DMS 273 (cell line): ENCODE measurements at regions not wholly inside any gene's neighbourhood (a gene's known extent, or its start where the extent isn't known, plus 50 kb on each side); places are given as distances from the start of the nearest gene placed in this dataset.

Source experiments
- DNase-seq: peaks from one replicate; lab custom pipeline; 2025; ENCODE audit not compliant: unreplicated experiment; lab: John Stamatoyannopoulos, UW

DNA sequence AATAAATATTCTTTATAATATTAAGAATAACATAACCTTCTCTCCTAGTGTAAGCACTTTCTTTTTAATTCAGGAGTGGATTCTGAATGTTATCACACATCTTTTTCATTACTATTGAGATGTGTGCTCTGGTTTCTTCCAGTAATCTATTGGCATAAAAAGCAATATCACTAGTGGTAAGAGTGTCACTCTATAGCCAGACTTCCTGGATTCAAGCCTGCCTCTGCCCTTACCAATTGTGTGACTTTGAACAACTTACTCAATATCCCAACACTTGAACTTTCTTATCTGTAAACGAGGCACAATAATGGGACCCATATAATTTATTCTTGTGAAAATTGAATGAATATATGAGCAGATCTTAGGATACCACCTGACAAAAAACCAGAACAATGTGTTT is 71.0 kb downstream of the SEM1 start:
- DNase-seq = no peak

DNA sequence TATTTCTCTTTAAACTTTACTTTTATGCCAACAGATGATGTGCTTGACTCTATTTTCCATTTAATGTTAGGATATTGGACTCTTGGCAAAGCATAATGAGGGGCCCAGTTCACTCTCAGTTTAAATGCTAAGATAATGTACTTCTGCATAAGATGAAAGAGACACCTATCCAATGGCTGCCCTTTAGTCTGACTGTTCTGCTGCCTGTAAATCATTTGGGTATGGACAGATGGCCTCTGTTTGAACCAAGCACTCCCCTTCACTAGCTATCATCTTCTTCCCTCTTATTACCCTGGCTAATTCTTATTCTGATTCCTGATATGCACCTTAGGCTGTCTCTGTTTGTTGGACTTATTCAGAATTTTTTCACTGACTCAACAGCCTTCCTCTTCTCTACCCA is 72.1 kb downstream of the SEM1 start:
- DNase-seq = no peak

DNA sequence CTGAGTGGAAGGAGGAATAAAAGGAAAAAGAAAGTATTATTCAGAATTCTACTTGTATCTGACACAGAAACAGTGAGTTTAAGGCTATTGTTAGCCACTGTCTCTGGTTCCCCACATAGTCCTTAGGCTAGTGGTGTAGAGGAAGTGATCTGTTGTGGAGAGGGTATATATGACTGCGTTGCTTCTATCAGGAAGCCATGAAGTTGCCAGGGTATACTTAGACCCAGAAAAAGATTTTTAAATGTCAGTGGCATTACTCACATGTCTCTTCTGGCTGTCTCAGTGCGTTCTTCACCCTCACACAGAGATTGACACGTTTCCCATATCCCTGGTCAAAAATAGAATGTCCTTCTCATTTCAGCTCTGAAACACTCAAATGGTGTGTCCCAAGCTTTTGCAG is 72.7 kb downstream of the SEM1 start:
- DNase-seq = no peak

DNA sequence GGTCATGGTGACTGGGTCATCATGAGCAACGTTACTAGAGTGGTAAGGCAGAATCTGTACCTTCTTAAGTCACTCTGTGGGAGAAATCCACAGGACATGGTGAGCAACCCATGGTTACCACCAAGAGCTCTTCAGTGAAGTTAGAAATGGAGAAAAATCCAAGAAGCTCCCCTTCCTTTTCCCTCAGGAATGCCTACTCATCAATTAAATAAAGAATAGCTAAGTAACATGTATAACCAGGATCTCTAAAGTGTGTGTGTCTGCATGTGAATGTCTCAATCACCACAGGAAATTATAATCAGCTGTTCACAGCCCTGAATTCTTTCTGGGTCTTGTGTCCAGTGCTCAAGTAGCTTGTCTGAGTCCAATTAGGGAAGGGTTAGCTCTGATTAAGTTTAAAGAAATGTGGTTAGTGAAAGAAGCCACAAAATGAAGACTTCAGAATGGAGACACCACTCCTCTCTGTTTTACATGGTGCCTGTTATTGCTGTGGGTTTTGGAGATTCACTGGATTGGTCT is 73.2 kb downstream of the SEM1 start:
- no peak for DNase-seq

DNA sequence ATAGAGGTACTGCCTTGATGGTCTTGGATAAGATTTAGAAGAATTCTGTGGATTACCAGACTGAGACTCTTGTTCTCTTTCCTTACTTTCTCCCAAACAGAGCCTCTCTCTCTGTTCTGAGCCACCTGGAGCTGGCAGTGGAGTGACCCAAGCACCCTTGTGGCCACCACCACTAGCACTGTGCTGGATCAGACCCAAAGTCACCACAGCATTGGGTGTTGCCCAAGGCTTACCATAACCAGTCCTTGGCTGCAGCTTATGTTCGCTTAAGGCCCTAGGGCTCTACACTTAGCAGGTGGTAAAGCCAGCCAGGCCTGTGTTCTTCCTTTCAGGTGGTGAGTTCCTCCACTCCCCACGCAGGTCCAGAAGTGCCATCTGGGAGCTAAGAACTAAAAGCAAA is 79.8 kb downstream of the SEM1 start:
- no peak for DNase-seq

DNA sequence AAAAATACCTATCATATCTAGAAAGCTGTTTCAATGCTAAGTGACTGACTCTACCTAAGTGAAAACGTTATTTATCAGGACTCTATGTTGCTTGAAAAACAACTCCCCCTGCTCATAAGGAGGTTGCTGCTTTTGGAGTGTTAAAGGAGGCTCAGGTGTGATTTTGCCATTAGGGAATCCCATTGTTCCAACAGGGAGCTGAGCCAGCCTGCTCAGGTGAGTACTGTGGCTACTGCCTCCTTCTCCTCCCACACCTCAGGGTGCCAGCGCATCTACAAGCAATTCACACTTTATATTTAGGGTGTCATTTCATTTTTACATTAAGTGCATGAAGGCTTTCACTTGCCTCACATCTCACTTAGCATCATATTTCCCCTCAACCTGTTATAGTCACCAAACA is 84.7 kb downstream of the SEM1 start:
- no peak for DNase-seq

DNA sequence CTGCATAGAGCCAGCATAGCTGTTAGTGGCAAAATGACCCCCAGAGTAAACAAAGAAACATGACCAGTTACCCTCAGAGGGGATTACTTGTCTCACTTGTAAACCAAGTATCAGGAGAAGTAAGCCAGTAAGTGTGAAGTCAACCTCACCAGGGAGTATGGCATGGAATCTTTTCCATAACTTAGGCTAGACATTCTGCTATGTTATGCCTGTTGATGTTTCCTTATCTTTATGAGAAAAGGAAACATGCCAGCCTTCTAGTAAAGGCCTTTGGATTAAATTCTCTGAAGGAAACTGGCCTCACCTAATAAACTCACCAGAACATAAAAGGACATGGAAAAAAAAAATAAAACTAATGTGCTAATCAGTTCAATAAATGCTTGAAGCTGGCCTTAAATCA is 87.7 kb downstream of the SEM1 start:
- DNase-seq = no peak

DNA sequence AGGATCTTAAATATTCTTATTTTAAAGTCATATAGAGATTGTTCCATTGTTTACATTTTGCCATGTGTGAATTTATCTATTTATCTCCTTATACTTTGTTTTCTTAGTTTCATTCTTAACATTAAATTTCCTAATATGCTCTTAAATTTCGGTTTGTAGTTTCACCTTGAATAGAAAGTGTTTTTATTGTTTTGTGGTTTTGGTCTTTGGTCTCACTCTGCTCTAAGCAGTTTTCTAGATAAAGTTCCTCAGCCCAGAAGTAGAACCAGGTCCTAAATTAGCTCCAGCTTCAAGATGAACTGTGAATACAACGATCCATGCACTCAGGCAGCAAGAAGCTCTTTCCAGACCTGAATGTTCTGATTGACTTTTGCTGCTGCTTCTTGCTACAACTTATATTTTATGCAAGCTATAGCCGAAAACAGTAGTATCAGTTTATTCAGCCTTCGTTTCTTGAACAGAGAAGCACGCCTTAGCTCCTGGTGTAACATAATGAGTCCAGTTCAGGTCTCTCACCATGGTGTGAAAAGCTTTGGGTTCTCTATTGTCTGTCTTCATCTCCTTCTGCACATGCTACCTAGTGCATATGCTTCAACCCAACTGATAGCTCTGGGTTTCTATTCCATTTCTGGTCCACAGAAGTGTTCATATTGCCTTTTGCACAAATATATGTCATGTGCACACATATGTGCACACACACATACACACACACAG is 95.3 kb downstream of the SEM1 start:
- no peak for DNase-seq

DNA sequence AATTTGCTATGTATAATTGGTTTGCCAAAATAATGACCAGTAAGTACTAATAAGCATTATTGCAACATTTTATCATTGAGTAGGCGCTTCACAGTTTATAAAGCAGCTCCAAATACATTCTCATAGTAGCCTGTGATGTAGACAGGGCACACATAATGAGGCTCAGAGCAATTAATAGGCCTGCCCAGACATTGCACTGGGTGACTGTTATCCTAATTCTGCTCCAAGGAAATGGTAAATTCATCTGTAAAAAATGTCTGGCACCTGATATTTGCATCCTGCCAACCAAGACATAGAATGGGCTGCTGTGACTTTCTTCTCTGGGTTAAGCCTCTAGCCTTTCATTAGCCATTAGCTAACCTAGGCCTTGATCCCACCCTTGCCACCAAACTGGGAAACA is 97.6 kb downstream of the SEM1 start:
- no peak for DNase-seq

DNA sequence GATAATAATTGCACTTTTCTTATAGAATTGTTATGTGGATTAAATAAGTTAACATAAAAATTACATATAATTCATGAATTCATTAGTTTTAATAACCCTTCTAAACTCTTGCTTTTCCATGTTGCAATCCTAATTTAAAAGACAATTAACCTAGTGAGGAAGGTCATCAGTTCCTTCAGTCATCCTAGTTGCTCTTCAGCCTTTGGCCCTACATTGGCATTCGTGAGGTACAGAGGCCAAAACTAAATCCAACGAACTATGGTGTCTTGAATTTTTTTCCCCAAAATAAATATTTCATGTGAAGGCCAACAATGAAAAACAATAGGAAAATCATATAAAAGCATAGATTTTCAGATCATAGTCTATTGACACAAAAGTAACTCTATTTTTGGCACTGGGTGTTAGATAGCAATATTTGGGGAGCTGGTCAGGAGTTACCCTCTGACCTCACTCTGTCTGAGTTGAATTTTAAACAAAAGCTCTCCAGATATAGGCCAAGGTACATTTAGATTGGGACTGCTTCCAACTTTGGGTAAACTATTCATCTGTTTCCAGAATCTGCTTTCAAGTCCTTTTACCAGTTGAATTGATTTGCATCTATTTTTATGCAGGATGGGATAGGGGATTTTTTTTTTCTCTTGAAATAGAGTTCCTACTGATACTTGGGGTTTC is 104.5 kb downstream of the SEM1 start:
- DNase-seq = peak; percentile 21

DNA sequence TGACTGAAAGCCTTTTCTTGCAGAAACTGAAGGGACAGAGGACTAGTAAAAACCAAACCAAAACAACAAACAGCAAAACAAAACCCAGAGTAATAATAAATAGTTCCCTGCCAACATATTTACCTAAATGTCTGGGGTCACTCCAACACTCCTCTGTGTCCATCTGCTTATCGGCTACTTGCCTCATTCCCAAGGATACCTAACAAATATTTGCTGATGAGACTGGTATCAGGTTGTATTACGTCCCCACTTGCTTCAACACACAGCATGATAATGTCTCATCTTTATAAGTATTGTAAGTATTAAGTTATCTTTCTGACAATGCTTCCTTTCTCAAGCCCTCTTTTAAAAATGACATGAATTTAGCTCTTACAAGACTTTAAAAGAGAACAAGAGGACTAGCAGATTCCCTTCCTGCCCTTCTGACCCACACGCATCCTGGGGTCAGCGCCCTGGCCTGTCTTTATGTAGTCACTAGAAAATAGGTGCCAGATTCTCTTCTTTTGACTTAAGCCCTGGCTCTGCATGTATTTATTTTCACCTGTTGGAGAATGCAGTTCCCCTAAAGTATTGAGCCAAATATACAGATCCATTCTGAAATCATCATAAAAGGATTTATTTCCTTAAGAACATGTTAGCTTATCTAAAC is 110.2 kb downstream of the SEM1 start:
- no peak for DNase-seq

DNA sequence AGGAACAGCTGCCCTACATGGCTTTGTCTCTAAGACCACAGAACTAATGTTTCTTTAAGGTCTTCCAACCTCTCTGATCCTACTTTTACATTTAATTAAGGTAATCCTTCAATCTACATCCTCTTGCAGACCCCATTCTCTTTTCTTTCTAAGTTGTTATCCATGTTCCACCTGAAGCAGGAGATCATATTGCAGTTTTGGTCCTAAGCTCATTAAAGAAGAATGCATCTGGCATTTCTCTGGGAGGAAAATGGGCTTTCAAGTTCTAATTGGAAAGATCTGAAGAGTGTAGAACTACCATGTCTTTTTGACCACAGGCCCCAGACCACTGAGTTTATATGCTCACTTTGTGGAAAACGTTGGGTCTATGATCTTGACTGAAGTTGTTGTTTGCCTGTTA is 111.2 kb downstream of the SEM1 start:
- DNase-seq = peak; percentile 17

DNA sequence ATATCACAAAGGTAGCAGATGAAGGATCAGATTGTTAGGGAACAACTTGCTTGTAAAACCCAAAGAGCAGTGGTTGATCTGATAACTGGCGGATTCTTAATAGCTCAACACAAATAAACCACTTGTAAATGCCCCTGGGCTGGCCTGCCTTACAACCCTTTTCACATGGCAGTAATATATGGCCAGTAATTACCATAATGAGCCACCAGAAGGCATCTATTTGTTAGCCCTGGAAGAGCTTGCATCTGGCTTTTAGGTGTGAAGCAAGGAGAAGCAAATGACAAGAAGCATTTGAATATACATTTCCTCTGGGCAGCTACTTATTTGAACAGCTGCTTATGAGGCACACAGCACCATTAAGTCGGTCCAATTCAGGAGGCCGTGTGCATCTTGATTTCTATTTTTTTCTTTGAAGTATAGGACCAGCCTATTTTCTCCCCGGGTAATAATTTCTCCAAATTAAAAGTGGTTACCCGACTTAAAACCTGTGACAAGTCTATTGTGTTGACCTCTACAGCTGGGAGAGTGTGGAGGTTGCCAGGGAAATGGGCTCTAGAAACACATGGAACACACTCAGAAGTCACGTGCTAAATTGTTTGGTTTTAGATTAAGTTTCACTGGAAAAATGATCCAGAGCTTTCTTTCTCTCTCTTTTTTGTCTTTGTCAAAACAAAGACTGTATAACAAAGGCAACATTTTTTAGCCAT is 113.4 kb downstream of the SEM1 start:
- peak; percentile 95 for DNase-seq

DNA sequence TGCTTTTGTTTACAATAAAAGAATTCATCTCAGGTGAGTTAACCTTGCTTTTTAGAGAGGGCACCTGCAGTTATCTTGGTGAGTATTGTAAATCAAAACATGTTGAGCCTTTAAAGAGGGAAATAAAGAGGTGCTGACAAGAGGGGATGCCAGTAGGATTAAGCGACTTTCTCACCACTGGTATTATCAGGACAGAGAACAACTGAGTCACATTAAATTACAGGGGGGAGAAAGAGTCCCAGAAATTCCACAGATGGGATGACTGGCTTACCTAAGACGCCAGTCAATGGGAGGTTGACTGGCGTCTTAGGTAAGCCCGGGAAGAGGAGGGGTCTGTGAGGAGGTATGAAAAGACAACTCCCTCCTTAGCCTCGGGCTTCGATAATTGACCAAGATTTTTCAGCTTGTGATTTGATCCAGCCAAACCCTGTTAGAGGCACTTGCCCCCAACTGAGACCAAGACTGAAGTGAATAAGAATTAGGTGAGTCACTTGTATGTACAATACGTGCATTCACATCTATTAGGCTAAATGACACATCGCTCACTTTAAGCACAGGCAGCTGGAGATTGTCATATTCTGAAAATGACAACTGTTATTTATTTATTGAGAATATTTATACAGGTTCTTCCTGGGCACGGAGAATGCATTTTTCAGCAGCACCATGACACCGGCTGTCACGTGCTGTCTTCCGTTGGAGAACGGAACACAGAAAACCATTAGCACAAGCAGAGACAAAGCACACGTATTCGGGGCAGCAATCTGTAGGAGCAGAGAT is 117.6 kb downstream of the SEM1 start:
- DNase-seq = no peak

DNA sequence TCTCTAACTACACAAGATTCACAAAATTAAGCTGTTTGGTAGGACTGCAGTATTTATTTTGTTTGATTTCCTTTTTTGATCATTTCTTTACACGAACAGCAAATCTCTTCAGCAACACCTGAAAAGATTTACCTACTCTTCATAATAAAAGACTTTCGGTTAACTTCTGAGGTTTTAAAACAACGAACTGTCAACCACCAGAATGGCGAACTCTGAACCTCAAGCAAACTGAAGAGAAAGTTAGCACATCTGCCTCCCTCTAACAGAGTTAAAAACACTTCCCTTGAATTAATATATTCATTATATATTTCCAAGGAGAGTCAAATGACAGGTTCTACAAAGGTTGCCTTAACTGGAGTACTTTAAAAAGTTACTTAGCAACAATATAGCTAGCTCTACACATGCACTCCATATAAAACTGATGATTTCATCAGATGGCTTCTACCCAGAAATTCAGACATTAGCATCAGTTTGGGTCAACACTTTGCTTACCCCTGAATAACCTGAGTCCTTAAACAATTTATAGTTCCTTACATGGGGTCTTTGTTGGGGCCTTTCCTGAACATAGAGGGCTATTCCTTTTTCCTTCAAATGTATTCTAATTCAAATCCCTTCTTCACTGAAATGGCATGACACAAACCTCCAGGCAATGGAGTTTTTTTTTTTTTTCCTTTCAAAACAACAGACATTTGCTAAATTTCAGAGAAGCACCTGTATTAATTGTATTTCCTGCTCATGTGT is 118.3 kb downstream of the SEM1 start:
- peak; percentile 52 for DNase-seq

DNA sequence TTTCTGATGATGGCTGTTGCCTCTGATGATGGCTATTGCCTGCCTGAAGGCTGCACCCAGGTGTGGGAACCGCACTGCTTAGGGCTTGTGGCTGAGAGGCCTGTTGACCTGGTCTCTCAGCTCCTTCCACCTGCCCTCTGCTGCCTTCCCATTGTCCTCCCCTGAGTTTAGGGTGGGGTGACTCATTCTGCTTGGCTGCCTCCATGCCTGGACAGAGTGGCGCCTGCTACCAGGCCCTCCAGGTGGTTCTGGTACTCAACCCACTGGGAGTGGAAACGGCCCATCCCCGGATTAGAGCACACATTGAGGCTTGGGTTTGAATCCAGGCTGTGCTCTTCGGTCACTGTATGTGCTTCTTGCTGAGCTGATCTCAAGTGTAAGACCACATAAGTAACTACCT is 120.6 kb downstream of the SEM1 start:
- no peak for DNase-seq

DNA sequence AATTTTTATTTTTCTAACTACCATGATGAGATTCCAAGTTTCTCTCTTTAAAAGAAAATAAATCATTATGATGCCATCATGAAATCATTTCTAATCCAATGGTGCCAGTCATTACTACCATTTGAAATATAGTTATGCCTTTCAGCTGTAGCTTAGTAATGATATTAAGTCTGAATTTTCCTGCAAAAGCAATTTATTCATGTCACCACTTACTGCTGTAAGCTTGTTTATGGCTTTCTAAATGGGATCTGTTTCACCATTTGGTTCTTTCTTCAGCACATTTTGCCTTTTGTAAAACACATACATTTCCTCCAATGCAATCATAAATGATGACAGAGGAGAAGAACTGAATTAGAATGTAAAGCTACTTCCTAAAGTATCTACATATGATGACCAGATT is 130.5 kb downstream of the SEM1 start:
- DNase-seq = no peak

DNA sequence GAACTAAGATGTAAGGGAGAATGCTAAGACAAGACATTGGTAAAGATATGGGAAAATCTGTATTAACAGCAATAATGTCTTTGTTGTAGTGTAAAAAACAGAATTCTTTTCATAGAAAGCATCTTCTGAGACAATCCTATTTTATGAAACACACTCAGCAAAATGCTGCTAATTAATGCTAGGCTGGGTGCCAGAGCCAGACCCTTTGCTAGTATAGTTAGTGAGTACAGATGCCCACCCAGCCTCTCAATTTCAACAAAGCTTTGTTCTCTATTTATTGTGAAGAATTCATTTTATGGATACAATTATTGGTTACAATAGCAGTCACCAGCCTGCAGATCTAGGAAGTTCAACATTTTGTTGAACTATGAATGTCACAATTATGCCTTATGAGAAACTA is 131.0 kb downstream of the SEM1 start:
- DNase-seq = no peak

DNA sequence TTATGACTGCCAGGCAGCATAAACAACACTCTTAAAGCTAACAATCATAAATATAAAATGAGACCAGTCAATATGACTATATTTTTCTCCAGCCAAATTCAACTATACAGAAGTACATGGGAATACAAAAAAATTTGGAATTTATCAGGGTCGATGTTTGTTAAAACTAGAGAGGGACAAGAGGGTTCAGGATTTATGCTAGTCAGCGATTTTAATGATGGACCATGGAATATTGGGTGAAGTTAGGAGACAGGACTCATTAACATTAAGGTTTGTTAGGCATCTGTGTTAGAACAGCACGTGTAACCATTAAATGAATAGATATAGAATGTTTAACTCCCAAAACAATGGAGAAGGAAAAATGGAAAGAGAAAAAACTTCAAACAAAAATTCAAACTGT is 146.2 kb downstream of the SEM1 start:
- DNase-seq = no peak

DNA sequence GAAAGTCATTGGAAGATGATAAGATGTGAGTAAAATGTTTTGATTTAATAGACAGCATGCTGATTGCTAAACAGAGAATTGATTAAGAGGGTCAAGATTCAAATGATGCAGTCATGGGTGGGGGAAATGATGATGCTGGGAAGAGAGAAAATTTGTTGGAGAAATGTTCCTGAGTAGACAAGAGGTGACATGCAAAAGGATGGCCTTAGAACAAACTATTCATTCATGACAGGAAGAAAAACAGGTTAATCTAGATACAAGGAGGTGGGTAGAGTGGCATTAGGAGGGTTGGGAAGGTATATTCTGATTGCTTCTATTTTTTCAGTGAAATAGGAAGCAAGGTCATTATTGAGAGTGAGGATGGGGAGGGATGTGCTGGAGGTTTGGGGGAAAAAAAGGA is 146.7 kb downstream of the SEM1 start:
- no peak for DNase-seq
